HAP-1 (cell line): ENCODE measurements at regions not wholly inside any gene's neighbourhood (a gene's known extent, or its start where the extent isn't known, plus 50 kb on each side); places are given as distances from the start of the nearest gene placed in this dataset.

Experiments used
- DNase-seq, 2 experiments: peaks; one replicate each; pipeline ENCODE4 v3.0.0-alpha.2; 2016 to 2020; ENCODE audit warnings: low spot score in 2 of 2
- H3K27me3 ChIP-seq: fragments of 250-450 bp; sonication (Bioruptor Pico); 2 replicates; pipeline ENCODE4 v1.5.1; 2020; ENCODE audit warnings: low read depth, mild to moderate bottlenecking, moderate library complexity
- H3K36me3 ChIP-seq: fragments of 250-450 bp; sonication (Bioruptor Pico); replicated peaks from 2 replicates; pipeline ENCODE4 v1.5.1; 2020; ENCODE audit warnings: mild to moderate bottlenecking
- H3K4me1 ChIP-seq: fragments of 250-450 bp; sonication (Bioruptor Pico); 2 replicates; pipeline ENCODE4 v1.5.1; 2020; ENCODE audit warnings: mild to moderate bottlenecking
- H3K4me3 ChIP-seq: fragments of 250-450 bp; sonication (Bioruptor Pico); 2 replicates; pipeline ENCODE4 v1.5.1; 2020; ENCODE audit warnings: mild to moderate bottlenecking, moderate library complexity
- H3K9me3 ChIP-seq: fragments of 250-450 bp; sonication (Bioruptor Pico); 2 replicates; pipeline ENCODE4 v1.5.1; 2020; ENCODE audit warnings: mild to moderate bottlenecking, moderate library complexity
- in situ Hi-C: fragments of 300-500 bp; cut with MboI; formaldehyde crosslinking; loops from 3 replicates; pipeline ENCODE4 v1.14.3; 2020; ENCODE audit warnings: low sequenced_read_pairs, inconsistent platforms, mixed read lengths

GRCh38 chr1:64318428-64318827, 115.0 kb downstream of the UBE2U start:
- in situ Hi-C loops: no loop called here
- H3K36me3 ChIP-seq: no peaks in the 10 kb centered on the region
- H3K9me3 ChIP-seq: no peaks in the 10 kb centered on the region
- H3K4me1 ChIP-seq: no peaks in the 10 kb centered on the region
- no peak for DNase-seq
- peaks cover 42% of the 10 kb centered on the region for H3K27me3 ChIP-seq
- H3K4me3 ChIP-seq: no peak overlapping the region

- no peaks in the 10 kb centered on the region for H3K4me1 ChIP-seq
- H3K9me3 ChIP-seq: no peaks in the 10 kb centered on the region
- peaks cover 35% of the 10 kb centered on the region for H3K27me3 ChIP-seq
- no peak for DNase-seq
- H3K4me3 ChIP-seq: no peak overlapping the region
- in situ Hi-C loops: no loop called here
- no peaks in the 10 kb centered on the region for H3K36me3 ChIP-seq
These were observed 116.6 kb downstream of the UBE2U start for GRCh38 chr1:64320007-64320406.

GRCh38 chr1:64320470-64320869, 117.0 kb downstream of the UBE2U start:
- Histone ChIP-seq H3K36me3 (no peaks in the 10 kb centered on the region), H3K4me3 (no peak overlapping the region), H3K9me3 (no peaks in the 10 kb centered on the region), H3K4me1 (no peaks in the 10 kb centered on the region), H3K27me3 (peaks cover 35% of the 10 kb centered on the region)
- in situ Hi-C loops: no loop called here
- DNase-seq: no peak

- in situ Hi-C loops: no loop called here
- no peaks in the 10 kb centered on the region for H3K36me3 ChIP-seq
- H3K9me3 ChIP-seq: no peaks in the 10 kb centered on the region
These were observed 117.6 kb downstream of the UBE2U start for GRCh38 chr1:64320922-64321614.

GRCh38 chr1:64323054-64323453, 119.6 kb downstream of the UBE2U start:
- Histone ChIP-seq H3K9me3 (no peaks in the 10 kb centered on the region), H3K27me3 (peaks cover 24% of the 10 kb centered on the region), H3K36me3 (no peaks in the 10 kb centered on the region), H3K4me3 (no peak overlapping the region), H3K4me1 (no peaks in the 10 kb centered on the region)
- DNase-seq: no peak
- in situ Hi-C loops: no loop called here

More at GRCh38 chr1:64320922-64321614, 117.6 kb downstream of the UBE2U start:
- Histone ChIP-seq H3K4me3 (no peak overlapping the region), H3K4me1 (no peaks in the 10 kb centered on the region), H3K27me3 (peaks cover 32% of the 10 kb centered on the region)
- no peak for DNase-seq

GRCh38 chr1:64323882-64324281, 120.5 kb downstream of the UBE2U start:
- no peaks in the 10 kb centered on the region for H3K9me3 ChIP-seq
- peaks cover 20% of the 10 kb centered on the region for H3K27me3 ChIP-seq
- H3K36me3 ChIP-seq: no peaks in the 10 kb centered on the region
- DNase-seq: no peak
- in situ Hi-C loops: no loop called here
- H3K4me1 ChIP-seq: no peaks in the 10 kb centered on the region
- H3K4me3 ChIP-seq: no peak overlapping the region

- Histone ChIP-seq H3K9me3 (no peaks in the 10 kb centered on the region), H3K36me3 (no peaks in the 10 kb centered on the region), H3K4me3 (no peak overlapping the region), H3K27me3 (peaks cover 11% of the 10 kb centered on the region), H3K4me1 (no peaks in the 10 kb centered on the region)
- DNase-seq: no peak
- in situ Hi-C loops: no loop called here
These were observed 122.4 kb downstream of the UBE2U start for GRCh38 chr1:64325856-64326255.

- in situ Hi-C loops: no loop called here
- H3K4me3 ChIP-seq: no peak overlapping the region
- H3K27me3 ChIP-seq: peaks cover 8% of the 10 kb centered on the region; the same call in 1 of the 2 replicates
- DNase-seq: no peak
- H3K4me1 ChIP-seq: no peaks in the 10 kb centered on the region
- H3K36me3 ChIP-seq: no peaks in the 10 kb centered on the region
- no peaks in the 10 kb centered on the region for H3K9me3 ChIP-seq
These were observed 123.7 kb downstream of the UBE2U start for GRCh38 chr1:64327119-64327518.

GRCh38 chr1:64328193-64328592, 124.8 kb downstream of the UBE2U start:
- in situ Hi-C loops: no loop called here
- no peak overlapping the region for H3K4me3 ChIP-seq
- DNase-seq: no peak
- no peaks in the 10 kb centered on the region for H3K36me3 ChIP-seq
- no peaks in the 10 kb centered on the region for H3K9me3 ChIP-seq
- H3K27me3 ChIP-seq: peaks cover 5% of the 10 kb centered on the region; the same call in 1 of the 2 replicates
- H3K4me1 ChIP-seq: no peaks in the 10 kb centered on the region

- no peak for DNase-seq
- H3K4me3 ChIP-seq: no peak overlapping the region
- H3K27me3 ChIP-seq: peaks cover 7% of the 10 kb centered on the region; the same call in 1 of the 2 replicates
- no peaks in the 10 kb centered on the region for H3K36me3 ChIP-seq
- in situ Hi-C loops: no loop called here
- H3K4me1 ChIP-seq: no peaks in the 10 kb centered on the region
- H3K9me3 ChIP-seq: no peaks in the 10 kb centered on the region
These were observed 127.4 kb downstream of the UBE2U start for GRCh38 chr1:64330839-64331238.

GRCh38 chr1:64335636-64336035, 132.2 kb downstream of the UBE2U start:
- in situ Hi-C loops: no loop called here
- DNase-seq: no peak
- Histone ChIP-seq H3K4me3 (no peak overlapping the region), H3K36me3 (no peaks in the 10 kb centered on the region), H3K9me3 (no peaks in the 10 kb centered on the region), H3K4me1 (no peaks in the 10 kb centered on the region), H3K27me3 (peaks cover 5% of the 10 kb centered on the region; the same call in 1 of the 2 replicates)

- no peaks in the 10 kb centered on the region for H3K9me3 ChIP-seq
- H3K27me3 ChIP-seq: 0 out of 2 replicates have a peak, but pooled peaks cover 2% of the 10 kb centered on the region
- no peaks in the 10 kb centered on the region for H3K4me1 ChIP-seq
- DNase-seq: no peak
- no peak overlapping the region for H3K4me3 ChIP-seq
- in situ Hi-C loops: no loop called here
- no peaks in the 10 kb centered on the region for H3K36me3 ChIP-seq
These were observed 132.5 kb upstream of the CACHD1 start for GRCh38 chr1:64337475-64337874.

GRCh38 chr1:64337926-64338325, 132.0 kb upstream of the CACHD1 start:
- no peaks in the 10 kb centered on the region for H3K36me3 ChIP-seq
- H3K4me3 ChIP-seq: no peak overlapping the region
- no peak for DNase-seq
- 0 out of 2 replicates have a peak, but pooled peaks cover 2% of the 10 kb centered on the region for H3K27me3 ChIP-seq
- no peaks in the 10 kb centered on the region for H3K4me1 ChIP-seq
- no peaks in the 10 kb centered on the region for H3K9me3 ChIP-seq
- in situ Hi-C loops: no loop called here

- H3K4me3 ChIP-seq: no peak overlapping the region
- H3K27me3 ChIP-seq: no peaks in the 10 kb centered on the region
- H3K9me3 ChIP-seq: no peaks in the 10 kb centered on the region
- DNase-seq: no peak
- in situ Hi-C loops: no loop called here
- H3K36me3 ChIP-seq: no peaks in the 10 kb centered on the region
- H3K4me1 ChIP-seq: no peaks in the 10 kb centered on the region
These were observed 129.6 kb upstream of the CACHD1 start for GRCh38 chr1:64340361-64340760.
